ENCODE measurements at regions not wholly inside any gene's neighbourhood (a gene's known extent, or its start where the extent isn't known, plus 50 kb on each side); places are given as distances from the start of the nearest gene placed in this dataset.

DNA sequence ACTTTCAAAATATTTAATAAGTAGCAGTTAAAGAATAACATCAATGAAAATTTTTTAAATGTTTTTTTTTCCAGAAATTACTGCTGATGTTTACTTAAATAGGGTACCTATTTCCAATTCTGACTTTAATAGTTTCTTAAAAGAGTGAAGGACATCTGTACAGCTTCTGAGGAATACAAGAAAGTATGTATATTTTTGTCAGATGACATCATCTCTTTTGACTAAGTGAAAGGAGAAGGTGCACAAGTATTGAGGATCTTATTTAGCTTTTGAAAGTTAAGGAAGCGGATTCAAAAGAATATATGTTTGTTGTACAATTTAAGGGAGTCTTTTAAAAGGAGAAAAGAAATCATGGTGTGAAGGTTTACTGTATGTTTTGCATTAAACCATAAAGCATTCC is 90.0 kb upstream of the SLC35B3 start:
- Mint-ChIP-seq H3K4me3 (no peak overlapping the region), H3K9me3 (peaks cover 4 to 18% of the 10 kb centered on the region in 2 donors), H3K36me3 (ENCODE audit: insufficient read depth) (no peaks in the 10 kb centered on the region), H3K4me1 (ENCODE audit: low read depth in 2 of 2) (no peaks in the 10 kb centered on the region), H3K27me3 (no peaks in the 10 kb centered on the region), H3K27ac (no peak overlapping the region)
- DNase-seq: no peak
- ATAC-seq (replicated peaks): no peak

DNA sequence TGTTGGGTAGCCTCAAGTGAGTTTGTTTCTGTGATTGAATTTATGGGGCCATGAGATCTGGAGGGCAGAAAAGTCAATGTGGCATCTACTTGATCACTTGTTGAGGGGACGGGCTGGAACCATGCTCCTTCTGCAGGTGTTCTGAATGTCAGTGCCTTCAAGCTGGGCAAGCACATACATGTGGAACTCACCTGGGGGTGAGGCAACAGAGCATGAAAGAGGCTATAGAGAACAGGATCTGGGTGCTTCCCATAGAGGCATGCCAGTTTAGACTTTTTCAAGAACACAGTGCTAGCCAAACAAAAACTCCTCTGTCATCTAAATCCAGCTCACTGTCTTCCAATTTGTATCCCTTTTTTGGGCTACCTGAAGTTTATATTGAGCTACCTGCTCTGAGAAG is 77.8 kb upstream of the SLC35B3 start:
- H3K36me3 Mint-ChIP-seq (ENCODE audit: insufficient read depth): no peaks in the 10 kb centered on the region
- DNase-seq (no peak), ATAC-seq (replicated peaks) (no peak)
- H3K27me3 Mint-ChIP-seq: no peaks in the 10 kb centered on the region
- no peaks in the 10 kb centered on the region for H3K9me3 Mint-ChIP-seq
- H3K4me1 Mint-ChIP-seq (ENCODE audit: low read depth in 2 of 2): no peaks in the 10 kb centered on the region
- H3K4me3 Mint-ChIP-seq: no peak overlapping the region
- no peak overlapping the region for H3K27ac Mint-ChIP-seq

DNA sequence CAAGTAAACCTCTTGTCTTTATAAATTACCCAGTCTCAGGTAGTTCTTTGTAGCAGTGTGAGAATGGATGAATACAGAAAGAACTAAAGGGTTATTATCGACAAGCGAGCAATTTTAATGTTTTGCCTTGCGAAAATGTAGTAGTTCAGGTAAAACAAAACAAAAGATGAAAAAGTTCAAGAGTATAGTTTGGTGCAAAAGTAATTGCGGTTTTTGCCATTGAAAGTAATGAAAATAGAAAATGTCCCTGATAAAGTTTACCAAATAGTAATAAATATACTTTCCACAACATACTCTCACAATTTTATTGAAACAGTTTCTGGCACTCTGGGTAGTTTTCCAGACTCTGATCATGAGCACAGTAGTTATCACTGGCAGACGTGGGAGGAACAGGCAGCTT is 71.9 kb upstream of the SLC35B3 start:
- peaks cover 0 to 9% of the 10 kb centered on the region in 2 donors for H3K27me3 Mint-ChIP-seq
- H3K4me1 Mint-ChIP-seq (ENCODE audit: low read depth in 2 of 2): no peaks in the 10 kb centered on the region
- H3K36me3 Mint-ChIP-seq (ENCODE audit: insufficient read depth): no peaks in the 10 kb centered on the region
- no peak overlapping the region for H3K4me3 Mint-ChIP-seq
- no peaks in the 10 kb centered on the region for H3K9me3 Mint-ChIP-seq
- no peak overlapping the region for H3K27ac Mint-ChIP-seq
- no peak for DNase-seq
- no peak for ATAC-seq (replicated peaks)

DNA sequence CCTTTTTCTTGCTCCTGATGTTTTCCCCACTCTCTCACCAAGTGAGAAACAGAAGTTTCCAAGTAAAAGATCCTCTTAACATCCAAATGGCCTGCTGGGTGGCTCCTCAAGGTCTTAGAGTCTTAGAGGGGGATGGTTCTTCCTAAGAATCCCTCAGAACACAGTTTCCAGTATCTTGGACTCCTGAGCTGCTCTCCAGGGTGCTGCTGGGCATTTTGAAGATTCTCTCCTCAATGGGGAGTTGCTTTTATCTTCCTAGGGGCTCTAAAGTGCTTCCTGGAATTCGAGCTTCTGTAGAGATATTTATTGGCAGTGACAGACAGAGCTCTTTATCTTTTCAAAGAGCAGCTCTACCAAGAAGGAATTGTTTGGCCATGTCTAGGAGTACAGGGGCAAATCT is 70.8 kb upstream of the SLC35B3 start:
- DNase-seq (no peak), ATAC-seq (replicated peaks) (no peak)
- peaks cover 0 to 9% of the 10 kb centered on the region in 2 donors for H3K27me3 Mint-ChIP-seq
- no peaks in the 10 kb centered on the region for H3K4me1 Mint-ChIP-seq (ENCODE audit: low read depth in 2 of 2)
- no peak overlapping the region for H3K27ac Mint-ChIP-seq
- H3K4me3 Mint-ChIP-seq: no peak overlapping the region
- H3K9me3 Mint-ChIP-seq: no peaks in the 10 kb centered on the region
- no peaks in the 10 kb centered on the region for H3K36me3 Mint-ChIP-seq (ENCODE audit: insufficient read depth)

DNA sequence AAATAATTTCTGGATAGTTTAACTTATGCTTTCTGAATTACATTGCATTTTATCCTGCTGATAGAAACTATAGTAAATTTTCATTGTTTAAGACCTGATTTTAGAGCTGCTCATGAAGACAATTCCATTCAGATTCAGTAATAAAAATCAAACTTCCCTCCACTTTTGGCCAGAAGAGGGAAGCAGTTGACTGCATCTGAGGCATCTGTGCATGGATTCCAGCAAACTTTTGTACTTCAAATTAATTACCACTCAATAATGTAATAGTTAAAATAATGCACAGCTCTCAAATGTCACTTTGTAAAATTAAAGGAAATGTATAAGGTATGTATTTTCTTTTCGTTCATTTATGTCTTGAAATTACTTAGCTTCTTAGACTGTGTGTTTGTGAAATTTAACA is 64.2 kb upstream of the SLC35B3 start:
- H3K4me3 Mint-ChIP-seq: no peak overlapping the region
- ATAC-seq (replicated peaks) (no peak), DNase-seq (no peak)
- no peaks in the 10 kb centered on the region for H3K4me1 Mint-ChIP-seq (ENCODE audit: low read depth in 2 of 2)
- no peak overlapping the region for H3K27ac Mint-ChIP-seq
- no peaks in the 10 kb centered on the region for H3K9me3 Mint-ChIP-seq
- H3K27me3 Mint-ChIP-seq: no peaks in the 10 kb centered on the region
- no peaks in the 10 kb centered on the region for H3K36me3 Mint-ChIP-seq (ENCODE audit: insufficient read depth)

DNA sequence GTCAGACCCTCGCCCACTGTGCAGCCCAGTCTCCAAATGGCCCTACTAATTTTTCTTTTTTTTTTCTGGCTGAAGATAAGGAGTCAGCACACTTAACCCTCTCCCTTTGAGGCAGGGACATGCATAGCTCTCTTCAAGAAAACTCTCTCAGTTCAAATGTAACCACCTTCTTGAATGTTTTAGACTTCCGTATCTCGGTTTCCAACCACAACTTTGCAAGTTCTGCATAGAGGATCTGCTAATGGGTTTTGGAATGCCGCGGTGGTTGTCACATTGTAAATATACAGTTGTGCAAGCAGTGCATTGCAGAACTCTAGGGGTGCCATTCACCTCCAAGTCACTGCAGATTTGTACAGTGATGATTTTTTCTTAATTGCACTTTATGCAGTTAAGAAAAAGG is 59.4 kb upstream of the SLC35B3 start:
- DNase-seq (no peak), ATAC-seq (replicated peaks) (no peak)
- Mint-ChIP-seq H3K27me3 (no peaks in the 10 kb centered on the region), H3K4me3 (no peak overlapping the region), H3K4me1 (ENCODE audit: low read depth in 2 of 2) (no peaks in the 10 kb centered on the region), H3K36me3 (ENCODE audit: insufficient read depth) (no peaks in the 10 kb centered on the region), H3K27ac (no peak overlapping the region), H3K9me3 (no peaks in the 10 kb centered on the region)

DNA sequence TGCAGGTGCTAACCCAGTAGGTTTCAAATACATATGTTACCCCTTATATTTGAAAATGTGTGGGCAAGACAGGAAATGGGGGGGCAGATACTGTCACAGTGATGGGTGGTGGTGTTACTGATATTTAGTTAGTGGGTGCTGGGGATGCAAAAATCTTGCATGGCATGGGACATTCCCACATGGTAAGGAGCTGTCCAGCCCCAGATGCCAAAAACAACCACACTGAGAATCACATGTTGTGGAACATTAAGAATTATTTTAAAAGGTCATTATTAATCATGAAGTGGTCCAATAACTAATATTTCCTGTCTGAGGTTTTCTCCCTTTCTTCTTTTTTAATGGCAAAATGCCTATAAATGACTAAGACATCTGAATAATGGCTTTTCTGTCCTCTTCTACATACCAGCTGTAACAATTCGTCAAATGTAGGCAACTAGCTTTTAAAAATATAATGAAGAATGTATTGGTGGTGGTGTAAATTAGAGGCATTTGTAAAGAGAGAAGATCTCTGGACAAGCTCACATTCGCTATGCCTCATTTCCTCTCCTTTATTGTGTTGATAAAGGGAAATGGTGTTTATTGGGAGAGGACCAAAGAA is 57.3 kb upstream of the SLC35B3 start:
- DNase-seq (no peak), ATAC-seq (replicated peaks) (no peak)
- no peak overlapping the region for H3K4me3 Mint-ChIP-seq
- no peaks in the 10 kb centered on the region for H3K27me3 Mint-ChIP-seq
- no peaks in the 10 kb centered on the region for H3K36me3 Mint-ChIP-seq (ENCODE audit: insufficient read depth)
- H3K9me3 Mint-ChIP-seq: no peaks in the 10 kb centered on the region
- no peak overlapping the region for H3K27ac Mint-ChIP-seq
- no peaks in the 10 kb centered on the region for H3K4me1 Mint-ChIP-seq (ENCODE audit: low read depth in 2 of 2)

Data from effector memory CD8-positive, alpha-beta T cell (primary cell).